Chondrocyte (in vitro differentiated cells): ENCODE measurements at regions not wholly inside any gene's neighbourhood (a gene's known extent, or its start where the extent isn't known, plus 50 kb on each side); places are given as distances from the start of the nearest gene placed in this dataset.
"Not testable (repeated sequence)": the region's sequence is repeated elsewhere in the genome, so short reads cannot be mapped to it uniquely, and the experiment has no call there.

Experiments used
- DNase-seq: peaks from one replicate; pipeline ENCODE4 v3.0.0; 2021; ENCODE audit warnings: mixed read lengths, low spot score
- H3K27ac Mint-ChIP-seq: one replicate; pipeline ENCODE4 v1.8.0; 2021; ENCODE audit warnings: mild to moderate bottlenecking, moderate library complexity, mixed read lengths; ENCODE audit not compliant: unreplicated experiment
- H3K27me3 Mint-ChIP-seq: 2 replicates; pipeline ENCODE4 v1.8.0; 2021; ENCODE audit warnings: low read depth, mixed read lengths
- H3K36me3 Mint-ChIP-seq: 2 replicates; pipeline ENCODE4 v1.8.0; 2021; ENCODE audit warnings: low read depth, mixed read lengths
- H3K4me1 Mint-ChIP-seq: 2 replicates; pipeline ENCODE4 v1.8.0; 2021; ENCODE audit warnings: low read depth, mild to moderate bottlenecking, mixed read lengths
- H3K4me3 Mint-ChIP-seq: one replicate; pipeline ENCODE4 v1.8.0; 2021; ENCODE audit warnings: mild to moderate bottlenecking, moderate library complexity, mixed read lengths; ENCODE audit not compliant: unreplicated experiment
- H3K9me3 Mint-ChIP-seq: 2 replicates; pipeline ENCODE4 v1.8.0; 2021; ENCODE audit warnings: low read depth, mixed read lengths
- CTCF ChIP-seq: fragments of 200-600 bp; sonication (generic); IDR thresholded peaks from 2 replicates; pipeline ENCODE4 v1.5.0; 2021; ENCODE audit warnings: antibody characterized with exemption, mild to moderate bottlenecking, moderate library complexity

- H3K4me1 Mint-ChIP-seq = no peaks in the 10 kb centered on the region
- H3K27me3 Mint-ChIP-seq = peaks cover 18% of the 10 kb centered on the region
- no peak for TF ChIP-seq CTCF
- H3K4me3 Mint-ChIP-seq = no peak overlapping the region
- H3K36me3 Mint-ChIP-seq = no peaks in the 10 kb centered on the region
- H3K9me3 Mint-ChIP-seq = peaks cover 9% of the 10 kb centered on the region
- no peak overlapping the region for H3K27ac Mint-ChIP-seq
- no peak for DNase-seq
Measured at GRCh38 chr3:40756500-40756899, 231.7 kb downstream of the ZNF621 start.

- H3K27me3 Mint-ChIP-seq, H3K4me1 Mint-ChIP-seq, DNase-seq, H3K27ac Mint-ChIP-seq, H3K4me3 Mint-ChIP-seq, H3K36me3 Mint-ChIP-seq: not testable (repeated sequence)
- H3K9me3 Mint-ChIP-seq = peaks cover 36% of the 10 kb centered on the region
Measured at GRCh38 chr3:40762771-40763170, 238.0 kb downstream of the ZNF621 start.

- TF ChIP-seq CTCF = no peak
- no peaks in the 10 kb centered on the region for H3K36me3 Mint-ChIP-seq
- H3K27ac Mint-ChIP-seq = no peak overlapping the region
- DNase-seq = no peak
- H3K9me3 Mint-ChIP-seq = peaks cover 36% of the 10 kb centered on the region
- H3K4me1 Mint-ChIP-seq = peaks cover 9% of the 10 kb centered on the region
- peaks cover 9% of the 10 kb centered on the region for H3K27me3 Mint-ChIP-seq
- H3K4me3 Mint-ChIP-seq = no peak overlapping the region
Measured at GRCh38 chr3:40763807-40764206, 239.0 kb downstream of the ZNF621 start.

DNA sequence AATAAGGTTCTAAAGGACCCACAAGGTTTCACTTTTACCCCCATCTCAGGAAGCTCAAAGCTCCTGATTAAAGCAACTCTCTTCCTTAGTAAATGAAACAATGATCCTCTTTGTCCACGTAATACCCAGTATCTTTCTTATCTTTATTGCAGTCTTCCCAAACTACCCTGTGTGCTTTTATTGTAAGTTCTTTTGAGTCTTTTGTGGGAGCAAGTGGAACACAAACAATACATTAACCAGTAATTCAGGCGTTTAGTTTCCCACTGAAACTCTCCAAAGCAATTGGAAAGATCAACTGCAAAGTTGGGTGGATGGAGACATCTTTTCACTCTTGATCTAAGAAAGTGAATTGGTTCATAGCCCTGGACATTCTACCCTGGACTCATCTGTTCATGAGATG lies 240.0 kb downstream of the ZNF621 start:
- Mint-ChIP-seq H3K36me3 (no peaks in the 10 kb centered on the region), H3K9me3 (peaks cover 36% of the 10 kb centered on the region), H3K4me3 (no peak overlapping the region), H3K27ac (no peak overlapping the region), H3K4me1 (peaks cover 9% of the 10 kb centered on the region), H3K27me3 (peaks cover 9% of the 10 kb centered on the region)
- TF ChIP-seq CTCF = no peak
- DNase-seq = no peak

GRCh38 chr3:40765884-40766283 lies 241.1 kb downstream of the ZNF621 start:
- Mint-ChIP-seq H3K4me1 (peaks cover 9% of the 10 kb centered on the region), H3K36me3 (no peaks in the 10 kb centered on the region), H3K27ac (no peak overlapping the region), H3K27me3 (peaks cover 5% of the 10 kb centered on the region), H3K4me3 (no peak overlapping the region), H3K9me3 (peaks cover 27% of the 10 kb centered on the region)
- DNase-seq = no peak
- TF ChIP-seq CTCF = no peak

GRCh38 chr3:40766396-40766795 lies 241.6 kb downstream of the ZNF621 start:
- TF ChIP-seq CTCF = no peak
- Mint-ChIP-seq H3K4me1 (peaks cover 9% of the 10 kb centered on the region), H3K36me3 (no peaks in the 10 kb centered on the region), H3K4me3 (no peak overlapping the region), H3K9me3 (peaks cover 27% of the 10 kb centered on the region), H3K27ac (no peak overlapping the region), H3K27me3 (peaks cover 2% of the 10 kb centered on the region)
- no peak for DNase-seq
